ENCODE measurements at regions not wholly inside any gene's neighbourhood (a gene's known extent, or its start where the extent isn't known, plus 50 kb on each side); places are given as distances from the start of the nearest gene placed in this dataset.

- H2BK5ac ChIP-seq (ENCODE audit: low read depth, low read length): 0 out of 2 replicates have a peak overlapping the region, but pooled peaks have one; percentile 44
- peak overlapping the region; percentile 80 for H3K4ac ChIP-seq (replicated peaks; ENCODE audit: insufficient read length, low read depth, low read length)
- ChIA-PET POLR2A (ENCODE audit: partially characterized antibody) (no interaction called here), CTCF (ENCODE audit: partially characterized antibody) (interaction anchor here (0.6 to 2.0 kb wide), 7 partner anchors 8 to 112 kb away, joined by 3 to 8 read pairs (median 3); no protein-coding TSS in a partner anchor)
- no peak overlapping the region for H2AFZ ChIP-seq (ENCODE audit: low read length)
- H3K23ac ChIP-seq (ENCODE audit: insufficient read length): no peak overlapping the region
- peaks cover 2% of the 10 kb centered on the region; the same call in 1 of the 2 replicates for H3K23me2 ChIP-seq (ENCODE audit: low read depth, low read length)
- no peak overlapping the region for H4K8ac ChIP-seq (ENCODE audit: extremely low read depth, insufficient read depth, low read length)
- H3K4me2 ChIP-seq (ENCODE audit: insufficient read depth in 1 of 2, low read depth in 2 of 2, low read length in 2 of 2): 0 out of 4 replicates have a peak overlapping the region, but pooled peaks of 1 of the 2 experiments have one; percentile 13
- no peak overlapping the region for H3K56ac ChIP-seq (replicated peaks; ENCODE audit: insufficient read length, low read depth, low read length)
- no peak overlapping the region for H2BK20ac ChIP-seq (ENCODE audit: low read length)
- H3K27ac ChIP-seq (ENCODE audit: low read depth, low read length): no peak overlapping the region
- H4K91ac ChIP-seq (replicated peaks; ENCODE audit: insufficient read length, low read length): peak overlapping the region; percentile 93
- no peak overlapping the region for H3K18ac ChIP-seq (ENCODE audit: extremely low read depth, low read length)
- H4K20me1 ChIP-seq (replicated peaks in 1 of 2; ENCODE audit: control insufficient read depth in 1 of 2, insufficient read depth in 2 of 2, low read length in 2 of 2): peaks cover 0 to 3% of the 10 kb centered on the region in 2 experiments
- H2BK120ac ChIP-seq (replicated peaks; ENCODE audit: low read depth, low read length): no peak overlapping the region
- H3K4me1 ChIP-seq (replicated peaks in 1 of 4; ENCODE audit: control insufficient read depth in 3 of 4, insufficient read depth in 4 of 4, low read length in 3 of 4): peaks cover 0 to 2% (median 0%) of the 10 kb centered on the region in 4 experiments; a peak in 4 of 7 replicates
- no peak overlapping the region for H3K14ac ChIP-seq (ENCODE audit: insufficient read length)
- no peak overlapping the region for H4K5ac ChIP-seq (ENCODE audit: insufficient read length, low read depth, low read length)
- H3K27me3 ChIP-seq (replicated peaks in 1 of 4; ENCODE audit: control insufficient read depth in 3 of 4, extremely low read depth in 1 of 4, insufficient read depth in 3 of 4, low read length in 3 of 4): peaks cover 0 to 2% (median 1%) of the 10 kb centered on the region in 4 experiments; a peak in 2 of 7 replicates
- H2AK5ac ChIP-seq (ENCODE audit: low read depth, low read length): 0 out of 2 replicates have a peak overlapping the region, but pooled peaks have one; percentile 77
- peak overlapping the region; percentile 88; the same call in 1 of the 2 replicates for H2BK15ac ChIP-seq (ENCODE audit: low read length)
- WGBS, 2 experiments (ENCODE audit: extremely low coverage in 1 of 2, insufficient coverage in 1 of 2, insufficient read length in 1 of 2, insufficient replicate concordance in 2 of 2, low coverage in 1 of 2, low lambda C conversion rate in 2 of 2, missing lambda C conversion rate in 1 of 2): 86% methylated on average over 16 of the region's 18 CpGs; no CpG with 5 or more reads in 1 of the 2 experiments
- no peaks in the 10 kb centered on the region for H3K79me1 ChIP-seq (ENCODE audit: low read depth, low read length)
- H3K4me3 ChIP-seq (ENCODE audit: extremely low read depth in 1 of 4, insufficient read depth in 2 of 4, low read depth in 3 of 4, low read length in 4 of 4): peak overlapping the region in 1 of 4 experiments; percentile 52; a peak in 2 of 8 replicates
- H3K9ac ChIP-seq (replicated peaks in 1 of 4; ENCODE audit: extremely low read depth in 1 of 4, low read depth in 3 of 4, low read length in 3 of 4): no peak overlapping the region
- FAIRE-seq (no peak), DNase-seq (ENCODE audit: low read depth in 1 of 2, low spot score in 2 of 2) (no peak)
- H3K79me2 ChIP-seq (ENCODE audit: control insufficient read depth in 1 of 2, insufficient read depth in 2 of 2, low read length in 2 of 2): no peaks in the 10 kb centered on the region
- H2BK12ac ChIP-seq (ENCODE audit: low read depth, low read length): peak overlapping the region; percentile 87; the same call in 1 of the 2 replicates
- H3K9me3 ChIP-seq (ENCODE audit: insufficient read depth in 2 of 2, low read depth in 1 of 2, low read length in 1 of 2): peaks cover 0 to 4% of the 10 kb centered on the region in 2 experiments; a peak in 2 of 4 replicates
- no peaks in the 10 kb centered on the region for H3K36me3 ChIP-seq (ENCODE audit: control insufficient read depth in 2 of 4, insufficient read depth in 4 of 4, low read length in 3 of 4)
- TF ChIP-seq KDM5A (IDR thresholded peaks at IDR 0.05; ENCODE audit: low read length) (no peak), RBBP5 (IDR thresholded peaks at IDR 0.05; ENCODE audit: borderline replicate concordance, low read depth, low read length) (no peak), CHD1 (IDR thresholded peaks at IDR 0.05; ENCODE audit: low read depth, low read length) (no peak), PHF8 (conservative IDR thresholded peaks at IDR 0.05; ENCODE audit: low read depth, low read length) (no peak), TAF7 (optimal IDR thresholded peaks at IDR 0.05; ENCODE audit: borderline replicate concordance, low read depth, low read length) (no peak), TEAD4 (IDR thresholded peaks at IDR 0.05; ENCODE audit: low read depth, low read length) (no peak), ATF2 (IDR thresholded peaks at IDR 0.05; ENCODE audit: low read length) (no peak), RFX5 (IDR thresholded peaks at IDR 0.05; ENCODE audit: borderline replicate concordance, low read depth, low read length) (no peak), TCF12 (IDR thresholded peaks at IDR 0.05; ENCODE audit: low read depth, low read length) (no peak), YY1 (IDR thresholded peaks at IDR 0.05; ENCODE audit: low read depth, low read length) (no peak), FOSL1 (IDR thresholded peaks at IDR 0.05; ENCODE audit: insufficient read depth, low read depth, low read length) (no peak), EZH2 (IDR thresholded peaks at IDR 0.05; ENCODE audit: low read depth, low read length, severe bottlenecking) (no peak)
Measured at GRCh38 chr22:19641983-19642451, 72.3 kb upstream of the SEPTIN5 start.

Data from H1 (cell line).